MM.1S (cell line): ENCODE measurements at regions not wholly inside any gene's neighbourhood (a gene's known extent, or its start where the extent isn't known, plus 50 kb on each side); places are given as distances from the start of the nearest gene placed in this dataset.

Source experiments
- EZH2 ChIP-seq: fragments of 300-600 bp; sonication (generic); optimal IDR thresholded peaks from 2 replicates; pipeline ENCODE3; 2017; ENCODE audit warnings: low read depth, mild to moderate bottlenecking, antibody characterized with exemption, low read length, mixed read lengths
- TF ChIP-seq, protein P1 (sequence below): fragments of 300-600 bp; sonication (generic); IDR thresholded peaks from 2 replicates; pipeline ENCODE4 v1.5.1; 2016; ENCODE audit warnings: antibody characterized with exemption, low read length, mixed read lengths

- TF ChIP-seq, protein P1, sequence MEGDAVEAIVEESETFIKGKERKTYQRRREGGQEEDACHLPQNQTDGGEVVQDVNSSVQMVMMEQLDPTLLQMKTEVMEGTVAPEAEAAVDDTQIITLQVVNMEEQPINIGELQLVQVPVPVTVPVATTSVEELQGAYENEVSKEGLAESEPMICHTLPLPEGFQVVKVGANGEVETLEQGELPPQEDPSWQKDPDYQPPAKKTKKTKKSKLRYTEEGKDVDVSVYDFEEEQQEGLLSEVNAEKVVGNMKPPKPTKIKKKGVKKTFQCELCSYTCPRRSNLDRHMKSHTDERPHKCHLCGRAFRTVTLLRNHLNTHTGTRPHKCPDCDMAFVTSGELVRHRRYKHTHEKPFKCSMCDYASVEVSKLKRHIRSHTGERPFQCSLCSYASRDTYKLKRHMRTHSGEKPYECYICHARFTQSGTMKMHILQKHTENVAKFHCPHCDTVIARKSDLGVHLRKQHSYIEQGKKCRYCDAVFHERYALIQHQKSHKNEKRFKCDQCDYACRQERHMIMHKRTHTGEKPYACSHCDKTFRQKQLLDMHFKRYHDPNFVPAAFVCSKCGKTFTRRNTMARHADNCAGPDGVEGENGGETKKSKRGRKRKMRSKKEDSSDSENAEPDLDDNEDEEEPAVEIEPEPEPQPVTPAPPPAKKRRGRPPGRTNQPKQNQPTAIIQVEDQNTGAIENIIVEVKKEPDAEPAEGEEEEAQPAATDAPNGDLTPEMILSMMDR = no peak
- no peak for TF ChIP-seq EZH2
Observed at GRCh38 chrX:80207327-80207726, 192.8 kb downstream of the TBX22 start.
